ENCODE measurements at regions not wholly inside any gene's neighbourhood (a gene's known extent, or its start where the extent isn't known, plus 50 kb on each side); places are given as distances from the start of the nearest gene placed in this dataset.

DNA sequence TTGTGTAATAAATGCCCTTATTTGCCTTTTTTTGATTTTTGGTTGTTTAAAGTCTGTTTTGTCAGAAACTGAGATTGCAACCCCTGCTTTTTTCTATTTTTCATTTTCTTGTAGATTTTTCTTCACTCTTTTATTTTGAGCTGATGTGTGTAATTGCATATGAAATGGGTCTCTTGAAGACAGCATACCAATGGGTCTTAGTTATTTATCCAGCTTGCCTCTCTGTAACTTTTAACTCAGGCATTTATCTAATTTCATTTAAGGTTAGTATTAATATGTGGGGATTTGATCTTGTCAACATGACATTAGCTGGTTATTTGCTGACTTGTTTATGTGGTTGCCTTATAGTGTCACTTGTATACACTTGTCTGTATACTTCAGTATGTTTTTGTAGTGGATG is 378.0 kb downstream of the CPXCR1 start (continued):
- TF ChIP-seq, protein P1, sequence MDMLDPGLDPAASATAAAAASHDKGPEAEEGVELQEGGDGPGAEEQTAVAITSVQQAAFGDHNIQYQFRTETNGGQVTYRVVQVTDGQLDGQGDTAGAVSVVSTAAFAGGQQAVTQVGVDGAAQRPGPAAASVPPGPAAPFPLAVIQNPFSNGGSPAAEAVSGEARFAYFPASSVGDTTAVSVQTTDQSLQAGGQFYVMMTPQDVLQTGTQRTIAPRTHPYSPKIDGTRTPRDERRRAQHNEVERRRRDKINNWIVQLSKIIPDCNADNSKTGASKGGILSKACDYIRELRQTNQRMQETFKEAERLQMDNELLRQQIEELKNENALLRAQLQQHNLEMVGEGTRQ (IDR thresholded peaks at IDR 0.05; ENCODE audit: borderline replicate concordance, low read depth, low read length), result no peak
- TF ChIP-seq, protein P2, sequence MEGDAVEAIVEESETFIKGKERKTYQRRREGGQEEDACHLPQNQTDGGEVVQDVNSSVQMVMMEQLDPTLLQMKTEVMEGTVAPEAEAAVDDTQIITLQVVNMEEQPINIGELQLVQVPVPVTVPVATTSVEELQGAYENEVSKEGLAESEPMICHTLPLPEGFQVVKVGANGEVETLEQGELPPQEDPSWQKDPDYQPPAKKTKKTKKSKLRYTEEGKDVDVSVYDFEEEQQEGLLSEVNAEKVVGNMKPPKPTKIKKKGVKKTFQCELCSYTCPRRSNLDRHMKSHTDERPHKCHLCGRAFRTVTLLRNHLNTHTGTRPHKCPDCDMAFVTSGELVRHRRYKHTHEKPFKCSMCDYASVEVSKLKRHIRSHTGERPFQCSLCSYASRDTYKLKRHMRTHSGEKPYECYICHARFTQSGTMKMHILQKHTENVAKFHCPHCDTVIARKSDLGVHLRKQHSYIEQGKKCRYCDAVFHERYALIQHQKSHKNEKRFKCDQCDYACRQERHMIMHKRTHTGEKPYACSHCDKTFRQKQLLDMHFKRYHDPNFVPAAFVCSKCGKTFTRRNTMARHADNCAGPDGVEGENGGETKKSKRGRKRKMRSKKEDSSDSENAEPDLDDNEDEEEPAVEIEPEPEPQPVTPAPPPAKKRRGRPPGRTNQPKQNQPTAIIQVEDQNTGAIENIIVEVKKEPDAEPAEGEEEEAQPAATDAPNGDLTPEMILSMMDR (IDR thresholded peaks at IDR 0.05), result no peak

Small RNA genes in the stretch of these regions (small RNA-seq; reads per million reads assigned to genes)
- gene AL731768.1, result 0 reads per million in 7 experiments

Measured in SK-N-SH (cell line).